Aorta (tissue), 5 donors: ENCODE measurements at regions not wholly inside any gene's neighbourhood (a gene's known extent, or its start where the extent isn't known, plus 50 kb on each side); places are given as distances from the start of the nearest gene placed in this dataset.

Experiments used
- ATAC-seq: fragments of 200-7000 bp; cut with Tn5 transposase; one replicate; pipeline ENCODE4 v1.9.1; 2022; ENCODE audit warnings: moderate library complexity; ENCODE audit not compliant: low FRiP score
- DNase-seq, 2 donors: peaks; one replicate each; pipeline ENCODE4 v3.0.0-alpha.2; 2020
- H3K27ac ChIP-seq, 2 donors: one replicate each; pipeline ENCODE4 v1.5.1; 2013; ENCODE audit warnings: low read length in 2 of 2, mild to moderate bottlenecking in 2 of 2, moderate library complexity in 2 of 2, control low read depth in 1 of 2, inconsistent platforms in 1 of 2, low read depth in 1 of 2
- H3K27me3 ChIP-seq, 2 donors: one replicate each; pipeline ENCODE4 v1.6.1; 2013; ENCODE audit warnings: control low read depth in 1 of 2, low read length in 1 of 2, mild to moderate bottlenecking in 1 of 2, moderate library complexity in 1 of 2; ENCODE audit not compliant: insufficient read depth in 2 of 2, control insufficient read depth in 1 of 2
- H3K36me3 ChIP-seq, 2 donors: one replicate each; pipeline ENCODE4 v1.6.1; 2013; ENCODE audit warnings: control low read depth in 1 of 2, low read length in 1 of 2, mild to moderate bottlenecking in 1 of 2; ENCODE audit not compliant: insufficient read depth in 2 of 2, control insufficient read depth in 1 of 2
- H3K4me1 ChIP-seq, 2 donors: one replicate each; pipeline ENCODE4 v1.6.1; 2013; ENCODE audit warnings: low read length in 2 of 2, control low read depth in 1 of 2, mild to moderate bottlenecking in 1 of 2, moderate library complexity in 1 of 2; ENCODE audit not compliant: insufficient read depth in 2 of 2, control insufficient read depth in 1 of 2
- H3K4me3 ChIP-seq, 2 donors: one replicate each; pipeline ENCODE4 v1.5.1; 2013; ENCODE audit warnings: low read length in 2 of 2, control low read depth in 1 of 2, mild to moderate bottlenecking in 1 of 2
- H3K9me3 ChIP-seq: one replicate; pipeline ENCODE4 v1.6.1; 2013; ENCODE audit warnings: mild to moderate bottlenecking, low read length; ENCODE audit not compliant: control insufficient read depth
- WGBS, 2 donors: extraction: QIAGEN DNeasy Blood & Tissue Kit; methylation state at CpG; one replicate each; pipeline ENCODE4 v1.1.7; 2013; 5-methylcytosine and 5-hydroxymethylcytosine counted together
- intact Hi-C, 2 donors: fragments of 100-400 bp; cut with DNase I; formaldehyde crosslinking; loops; one replicate each; pipeline versions ENCODE4 v1.14.2 to v1.15.0; 2022
- donor health status: healthy with polysubstance abuse.
- donor health status: Bipolar disorder and iron deficiency.
- donor health status: DM: no; HTN: no; CAD: no.
- donor health status: DM: no; HTN: no; CAD: no.
- donor health status: DM: yes; HTN: yes; CAD: no.

DNA sequence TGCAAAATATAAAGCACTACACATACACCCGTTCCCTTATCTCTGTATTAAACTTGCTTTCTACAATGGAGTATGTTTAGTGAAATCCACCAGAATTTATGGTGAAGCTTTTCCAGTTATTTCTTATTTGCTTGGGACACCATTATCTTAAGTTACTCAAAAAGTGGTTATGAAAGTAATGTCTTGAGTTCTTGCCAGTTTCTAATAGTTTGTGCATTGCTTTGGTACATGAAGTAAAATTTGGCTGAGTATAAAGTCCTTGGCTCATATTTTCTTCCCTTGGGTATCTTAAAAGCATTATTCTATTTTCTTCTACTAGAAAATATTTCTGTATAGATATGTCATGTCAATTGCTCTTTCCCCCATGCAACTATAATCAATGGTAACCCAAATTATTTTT is 85.2 kb downstream of the POLR1F start:
- DNase-seq (no peak), ATAC-seq (no peak)
- no peaks in the 10 kb centered on the region for H3K27me3 ChIP-seq
- no peak overlapping the region for H3K4me3 ChIP-seq
- no peaks in the 10 kb centered on the region for H3K4me1 ChIP-seq
- H3K9me3 ChIP-seq = no peaks in the 10 kb centered on the region
- 13% methylated on average over 1 of the region's 1 CpG for WGBS, 2 donors
- intact Hi-C loops = no loop called here
- H3K27ac ChIP-seq = no peak overlapping the region
- H3K36me3 ChIP-seq = no peaks in the 10 kb centered on the region

DNA sequence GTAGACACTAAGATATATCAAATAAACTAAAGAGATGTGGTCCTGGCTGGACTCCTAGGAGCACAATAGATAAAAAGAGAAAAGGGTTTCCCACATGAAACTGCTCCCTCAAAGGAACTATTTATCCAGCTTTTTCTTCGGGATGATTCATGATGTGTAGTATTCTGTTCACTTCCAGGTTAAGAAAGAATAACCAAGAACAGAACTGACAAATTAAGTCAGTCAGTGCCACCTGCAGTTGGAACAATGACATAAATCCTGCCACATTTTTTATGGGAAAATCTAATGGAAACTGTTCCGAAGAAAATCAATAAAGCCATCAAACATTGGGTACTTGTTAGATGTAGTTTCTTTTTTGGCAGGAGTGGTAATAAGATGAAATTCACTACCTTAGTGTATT is 87.1 kb downstream of the POLR1F start:
- no peaks in the 10 kb centered on the region for H3K4me1 ChIP-seq
- intact Hi-C loops = no loop called here
- H3K36me3 ChIP-seq = no peaks in the 10 kb centered on the region
- no peaks in the 10 kb centered on the region for H3K27me3 ChIP-seq
- H3K27ac ChIP-seq = no peak overlapping the region
- ATAC-seq (no peak), DNase-seq (no peak)
- no peak overlapping the region for H3K4me3 ChIP-seq
- 61 to 75% methylated on average over 2 of the region's 2 CpGs for WGBS, 2 donors
- no peaks in the 10 kb centered on the region for H3K9me3 ChIP-seq

GRCh38 chr7:19620470-19620869 is 88.4 kb downstream of the POLR1F start:
- Histone ChIP-seq H3K4me1 (no peaks in the 10 kb centered on the region), H3K9me3 (no peaks in the 10 kb centered on the region), H3K27me3 (no peaks in the 10 kb centered on the region), H3K27ac (no peak overlapping the region), H3K36me3 (no peaks in the 10 kb centered on the region), H3K4me3 (no peak overlapping the region)
- DNase-seq (no peak), ATAC-seq (no peak)
- WGBS, 2 donors = 14 to 15% methylated on average over 2 of the region's 2 CpGs
- intact Hi-C loops = no loop called here

DNA sequence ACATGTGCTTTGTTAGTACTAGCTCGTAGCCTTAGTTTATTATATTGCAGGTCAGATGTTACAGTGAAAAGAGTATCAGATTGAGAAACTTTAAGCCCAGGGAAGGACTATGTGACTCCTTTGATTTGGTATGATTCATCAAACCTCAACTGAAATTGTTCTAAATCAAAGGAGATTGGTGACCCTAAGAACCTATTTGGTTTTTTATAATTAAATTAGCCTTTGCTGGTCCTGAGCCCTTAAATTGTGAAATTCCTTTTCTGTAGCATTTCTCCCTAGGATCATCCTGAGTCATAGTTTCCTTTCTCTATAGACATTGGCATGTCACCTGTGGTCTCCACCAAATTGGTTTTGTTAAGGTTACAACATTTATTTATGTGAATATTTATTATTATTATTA is 89.7 kb downstream of the POLR1F start:
- Histone ChIP-seq H3K4me1 (no peaks in the 10 kb centered on the region), H3K27ac (no peak overlapping the region), H3K9me3 (no peaks in the 10 kb centered on the region), H3K36me3 (no peaks in the 10 kb centered on the region), H3K4me3 (no peak overlapping the region), H3K27me3 (no peaks in the 10 kb centered on the region)
- DNase-seq (no peak), ATAC-seq (no peak)
- intact Hi-C loops = no loop called here
- WGBS, 2 donors = 70 to 84% methylated on average over 1 of the region's 1 CpG

GRCh38 chr7:19617901-19618300 is 90.9 kb downstream of the POLR1F start:
- H3K4me3 ChIP-seq = no peak overlapping the region
- no peaks in the 10 kb centered on the region for H3K4me1 ChIP-seq
- ATAC-seq (no peak), DNase-seq (no peak)
- H3K36me3 ChIP-seq = no peaks in the 10 kb centered on the region
- H3K27me3 ChIP-seq = no peaks in the 10 kb centered on the region
- no peak overlapping the region for H3K27ac ChIP-seq
- 11 to 15% methylated on average over 2 of the region's 2 CpGs for WGBS, 2 donors
- no peaks in the 10 kb centered on the region for H3K9me3 ChIP-seq
- intact Hi-C loops = no loop called here

DNA sequence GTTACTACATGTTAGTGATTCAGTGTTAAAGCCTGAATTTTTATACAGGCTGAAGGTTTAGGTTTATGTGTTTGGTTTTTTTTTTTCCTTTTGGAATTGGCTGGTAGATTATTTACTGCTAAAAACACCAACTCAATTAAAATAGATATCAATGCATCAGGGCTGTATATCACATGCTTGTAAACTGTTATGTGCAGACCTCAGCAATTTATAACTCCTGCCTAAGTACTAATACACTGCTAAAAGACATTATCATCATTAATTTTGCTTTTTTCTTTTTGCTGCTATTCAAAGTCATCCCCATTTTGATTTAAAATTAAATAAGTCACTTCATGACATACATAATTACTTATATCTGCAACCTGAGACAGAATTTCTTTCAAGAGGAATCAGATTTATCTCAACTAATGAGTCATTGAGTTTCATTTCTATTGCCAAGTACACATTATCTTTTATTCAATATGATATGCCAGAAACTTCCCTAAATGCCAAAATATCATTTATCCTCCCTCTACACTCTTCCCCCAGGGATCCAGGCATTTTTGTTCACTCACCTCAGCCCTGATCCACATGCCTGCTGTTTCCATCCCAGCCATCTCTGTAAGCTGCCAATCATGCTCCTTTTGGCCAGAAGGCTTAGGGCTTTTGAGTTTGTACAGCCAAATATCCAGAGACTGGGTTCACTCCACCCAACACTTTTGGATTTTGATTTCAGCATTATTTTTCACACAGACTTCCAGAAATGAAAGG is 98.5 kb downstream of the POLR1F start:
- H3K27me3 ChIP-seq = no peaks in the 10 kb centered on the region
- no peak overlapping the region for H3K4me3 ChIP-seq
- no peak overlapping the region for H3K27ac ChIP-seq
- ATAC-seq = no peak
- intact Hi-C loops = no loop called here
- no peaks in the 10 kb centered on the region for H3K9me3 ChIP-seq
- no peak for DNase-seq
- no peaks in the 10 kb centered on the region for H3K4me1 ChIP-seq
- no peaks in the 10 kb centered on the region for H3K36me3 ChIP-seq

GRCh38 chr7:19589446-19589845 is 119.4 kb downstream of the POLR1F start:
- Histone ChIP-seq H3K9me3 (no peaks in the 10 kb centered on the region), H3K27ac (no peak overlapping the region), H3K36me3 (no peaks in the 10 kb centered on the region), H3K4me3 (no peak overlapping the region), H3K4me1 (no peaks in the 10 kb centered on the region), H3K27me3 (no peaks in the 10 kb centered on the region)
- 71 to 75% methylated on average over 3 of the region's 3 CpGs for WGBS, 2 donors
- DNase-seq (no peak), ATAC-seq (no peak)
- intact Hi-C loops = no loop called here

GRCh38 chr7:19587291-19587690 is 121.5 kb downstream of the POLR1F start:
- WGBS, 2 donors = 41 to 50% methylated on average over 2 of the region's 2 CpGs
- Histone ChIP-seq H3K9me3 (no peaks in the 10 kb centered on the region), H3K27ac (no peak overlapping the region), H3K27me3 (no peaks in the 10 kb centered on the region), H3K4me3 (no peak overlapping the region), H3K36me3 (no peaks in the 10 kb centered on the region), H3K4me1 (no peaks in the 10 kb centered on the region)
- ATAC-seq (no peak), DNase-seq (no peak)
- intact Hi-C loops = no loop called here

- ATAC-seq (no peak), DNase-seq (no peak)
- no peak overlapping the region for H3K27ac ChIP-seq
- no peak overlapping the region for H3K4me3 ChIP-seq
- H3K36me3 ChIP-seq = no peaks in the 10 kb centered on the region
- no peaks in the 10 kb centered on the region for H3K4me1 ChIP-seq
- WGBS, 2 donors = 83 to 87% methylated on average over 2 of the region's 2 CpGs
- intact Hi-C loops = no loop called here
- H3K9me3 ChIP-seq = peaks cover 3% of the 10 kb centered on the region
- H3K27me3 ChIP-seq = peaks cover 0 to 2% of the 10 kb centered on the region in 2 donors
Measured at GRCh38 chr7:19585761-19586160, 123.1 kb downstream of the POLR1F start.
